CD1c-positive myeloid dendritic cell (primary cell): ENCODE measurements at regions not wholly inside any gene's neighbourhood (a gene's known extent, or its start where the extent isn't known, plus 50 kb on each side); places are given as distances from the start of the nearest gene placed in this dataset.

ENCODE experiments used
- DNase-seq: peaks from one replicate; pipeline ENCODE4 v3.0.0-alpha.2; 2016; ENCODE audit errors: extremely low spot score

DNA sequence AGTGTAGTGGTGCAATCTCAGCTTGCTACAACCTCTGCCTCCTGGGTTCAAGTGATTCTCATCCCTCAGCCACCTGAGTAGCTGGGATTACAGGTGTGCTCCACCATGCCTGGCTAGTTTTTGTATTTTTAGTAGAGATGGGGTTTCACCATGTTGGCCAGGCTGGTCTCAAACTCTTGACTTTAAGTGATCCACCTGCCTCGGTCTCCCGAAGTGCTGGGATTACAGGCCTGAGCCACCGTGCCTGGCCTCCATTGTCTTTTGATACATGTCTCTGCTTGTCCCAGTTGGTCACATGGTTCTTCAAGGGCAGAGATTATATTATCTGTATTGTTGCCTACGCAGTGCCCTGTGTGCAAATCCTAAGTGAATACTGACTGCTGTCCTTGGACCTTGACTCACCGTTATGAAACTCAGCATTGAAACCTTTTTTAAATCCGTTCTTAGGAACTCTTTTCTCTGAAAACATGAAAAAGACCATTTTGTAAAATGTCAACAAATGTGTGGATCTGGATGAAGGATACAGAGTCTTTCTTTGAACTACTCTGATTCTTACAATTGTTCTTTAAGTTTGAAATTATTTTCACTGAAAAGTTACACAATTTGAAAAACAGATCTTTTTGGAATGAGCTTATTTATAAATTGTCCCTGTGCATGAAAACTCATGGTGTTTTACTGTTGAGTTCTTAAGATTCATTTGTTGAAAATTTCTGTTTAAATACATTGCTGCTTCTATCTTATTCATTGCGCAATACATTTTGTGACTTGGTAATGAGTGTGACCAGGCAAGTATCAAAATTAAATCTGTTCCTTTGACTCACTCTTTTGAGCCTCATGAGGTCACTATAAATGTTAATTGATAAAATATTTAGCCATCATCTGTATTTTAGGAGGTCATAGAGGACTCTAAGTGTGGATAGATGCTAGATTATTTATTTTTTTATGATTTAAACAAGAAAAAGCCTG, 293.5 kb downstream of the UTRN start:
- no peak for DNase-seq

DNA sequence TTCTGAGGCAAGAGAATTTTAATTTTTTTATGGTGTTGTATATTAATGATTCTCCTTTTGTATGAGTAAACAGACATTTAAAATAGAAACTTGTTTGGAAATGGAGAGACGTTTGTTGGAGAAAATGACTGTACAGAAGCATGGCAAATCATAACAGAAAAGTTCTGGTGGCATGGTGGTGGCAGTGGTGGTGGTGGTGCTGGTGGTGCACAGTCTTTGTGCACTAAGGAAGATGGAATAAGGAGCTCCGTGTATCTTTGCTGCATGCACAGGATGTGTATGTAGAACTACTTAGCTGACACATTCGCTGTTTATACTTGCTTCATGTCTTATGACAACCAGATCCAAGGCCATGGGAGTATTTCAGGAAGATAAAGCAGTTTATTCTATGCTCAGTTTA, 294.9 kb downstream of the UTRN start:
- no peak for DNase-seq

DNA sequence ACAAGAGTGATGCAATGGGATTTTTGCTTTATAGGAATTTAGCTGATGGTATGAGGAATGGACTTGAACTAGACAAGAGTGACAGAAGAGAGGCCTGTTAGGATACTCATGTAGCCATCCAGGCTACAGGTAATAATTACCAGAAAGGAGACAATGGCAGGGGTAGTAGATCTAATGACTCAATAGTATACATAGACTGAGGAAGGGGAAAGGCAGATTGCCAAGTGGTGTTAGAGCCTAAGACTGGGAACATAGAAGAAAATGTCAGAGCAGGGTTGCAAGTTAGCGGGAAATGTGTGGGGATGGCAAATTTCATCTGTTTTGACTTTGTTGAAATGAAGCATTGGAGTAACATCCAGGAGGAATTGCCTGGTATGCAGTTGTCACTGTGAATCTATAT, 295.6 kb downstream of the UTRN start:
- no peak for DNase-seq

DNA sequence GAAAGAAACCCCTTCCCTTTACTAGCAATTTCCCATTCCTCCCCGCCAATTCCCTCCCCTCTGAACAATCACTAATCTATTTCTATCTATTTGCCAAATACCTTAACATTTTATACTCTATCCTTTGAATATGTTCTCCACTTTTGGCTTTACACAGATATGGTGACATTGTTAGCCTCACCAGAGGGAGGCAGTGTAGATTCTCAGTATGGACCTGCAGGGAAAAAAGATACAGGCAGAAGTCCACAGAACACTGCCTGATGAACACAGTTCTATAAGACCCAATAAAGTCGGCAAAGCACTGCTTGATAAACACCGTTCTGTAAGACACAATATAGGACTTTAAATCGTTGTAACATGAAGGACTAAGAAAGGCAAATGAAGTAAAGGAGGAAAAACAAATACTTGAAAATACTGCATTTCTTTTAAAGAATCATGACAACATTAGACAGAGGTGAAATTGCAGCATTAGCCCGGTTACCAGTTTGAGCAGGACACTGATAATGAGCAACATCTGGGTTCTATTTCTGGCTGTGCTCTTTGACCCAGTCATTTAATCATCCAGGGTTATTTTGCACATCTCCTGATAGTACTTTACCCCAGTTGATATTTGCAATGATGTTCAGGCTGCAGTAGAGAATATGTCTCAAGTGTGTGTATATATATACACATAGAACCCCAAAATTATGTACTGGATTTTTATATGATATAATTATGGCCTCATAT, 296.8 kb downstream of the UTRN start:
- DNase-seq = peak; percentile 27

DNA sequence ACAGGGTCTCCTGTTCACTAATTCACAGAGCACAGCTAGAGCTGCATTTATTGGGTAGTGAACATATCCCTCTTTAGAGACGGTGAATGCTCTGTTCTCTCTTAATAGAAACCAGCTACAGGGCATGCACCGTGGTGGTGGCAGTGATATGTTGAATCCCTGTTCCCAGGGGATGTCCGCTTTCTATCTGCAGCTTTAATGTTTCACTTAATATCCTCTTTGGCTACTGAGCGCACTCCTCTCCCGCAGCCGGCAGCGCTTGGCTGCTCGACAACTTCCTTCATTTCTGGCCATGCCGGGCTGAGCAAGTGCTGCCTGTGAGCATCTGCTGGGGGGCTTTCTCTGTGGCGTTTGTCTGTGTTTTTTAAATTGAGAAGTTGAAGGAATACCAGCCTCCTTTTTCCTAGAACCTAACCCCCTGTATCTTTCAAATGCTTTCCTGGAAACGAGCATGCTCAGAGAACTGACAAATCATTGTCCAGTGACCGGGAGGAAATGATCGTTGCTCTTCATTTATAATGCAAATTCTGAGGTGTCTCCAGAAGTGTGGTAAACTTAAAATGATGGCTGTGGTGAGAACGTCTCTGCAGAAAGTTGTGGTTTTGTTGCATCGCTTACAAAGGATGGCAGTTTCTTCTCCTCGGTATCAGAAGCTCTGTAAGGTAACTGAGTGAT, 297.9 kb downstream of the UTRN start:
- peak; percentile 48 for DNase-seq

DNA sequence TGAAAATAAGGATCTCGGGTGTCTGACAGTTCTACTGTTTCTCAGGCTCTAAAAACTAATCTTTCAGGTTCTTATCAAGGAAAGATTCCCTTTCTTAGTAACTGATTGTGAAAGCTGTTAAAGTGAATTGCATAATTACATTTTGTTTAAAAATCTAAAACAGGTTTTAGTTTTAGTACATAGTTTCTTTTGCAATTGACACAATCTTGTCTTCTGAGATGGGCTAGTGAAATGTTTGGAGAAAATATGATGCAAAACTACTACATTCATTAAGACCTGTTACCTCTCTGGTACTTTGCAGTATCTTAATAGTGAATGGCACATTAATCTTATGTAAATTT, 298.4 kb downstream of the UTRN start:
- no peak for DNase-seq

DNA sequence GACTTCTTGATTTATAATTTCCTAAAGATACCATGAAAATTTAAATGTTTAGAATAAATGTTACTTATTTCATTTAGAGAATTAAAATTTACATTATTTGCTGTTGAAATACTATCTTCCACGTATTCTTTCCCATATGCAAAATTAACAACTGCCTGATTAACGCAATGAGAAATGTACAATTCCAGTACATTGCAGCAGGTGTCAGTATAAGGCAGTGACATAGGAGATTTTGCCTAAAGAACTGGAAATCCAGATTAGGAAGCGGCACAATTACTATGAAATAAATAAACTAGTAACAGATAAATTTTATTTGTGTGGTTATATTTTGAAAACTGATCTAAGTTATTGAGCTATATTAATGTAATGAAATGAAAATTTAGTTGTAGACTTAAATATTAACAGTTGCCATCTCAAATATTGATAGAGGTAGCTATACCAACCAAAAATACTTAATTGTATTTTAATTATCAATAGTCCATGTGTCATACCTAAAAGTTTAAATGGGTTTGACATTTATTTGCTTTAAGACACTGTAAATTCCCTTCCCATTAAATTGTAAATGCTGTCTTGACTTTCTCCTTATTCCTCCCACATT, 300.2 kb downstream of the UTRN start:
- DNase-seq = peak; percentile 73

- DNase-seq = no peak
Observed at GRCh38 chr6:144586986-144587385, 301.9 kb downstream of the UTRN start.

DNA sequence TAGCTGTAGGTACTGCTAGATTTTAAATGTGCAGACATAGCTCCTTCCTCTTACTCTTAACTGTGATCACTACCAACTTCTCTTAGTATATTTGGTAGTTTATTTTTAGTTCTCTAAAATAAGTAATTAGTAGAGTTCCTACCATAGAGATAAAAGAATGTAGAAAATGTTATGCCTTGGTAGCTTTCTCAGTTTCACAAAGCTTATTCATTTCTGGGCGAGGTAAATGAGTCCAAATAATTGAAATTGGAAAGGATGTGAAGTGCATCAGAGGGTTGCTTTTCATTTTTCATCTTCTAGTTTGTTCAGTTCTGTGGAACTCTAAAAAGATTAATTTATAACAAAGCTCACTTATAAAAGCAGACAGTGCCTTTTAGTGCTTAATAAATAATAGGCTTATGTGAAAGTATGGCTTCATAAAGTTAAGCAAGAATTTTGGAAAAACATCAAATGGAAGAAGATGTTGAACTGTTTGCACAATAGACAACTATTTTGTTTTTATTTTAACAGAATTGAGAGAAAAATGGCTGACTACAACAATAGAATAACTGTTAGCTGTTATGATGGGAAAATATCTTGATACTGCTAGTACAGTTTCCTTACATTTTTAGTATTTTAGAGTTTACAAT, 303.7 kb downstream of the UTRN start:
- DNase-seq = peak; percentile 14

DNA sequence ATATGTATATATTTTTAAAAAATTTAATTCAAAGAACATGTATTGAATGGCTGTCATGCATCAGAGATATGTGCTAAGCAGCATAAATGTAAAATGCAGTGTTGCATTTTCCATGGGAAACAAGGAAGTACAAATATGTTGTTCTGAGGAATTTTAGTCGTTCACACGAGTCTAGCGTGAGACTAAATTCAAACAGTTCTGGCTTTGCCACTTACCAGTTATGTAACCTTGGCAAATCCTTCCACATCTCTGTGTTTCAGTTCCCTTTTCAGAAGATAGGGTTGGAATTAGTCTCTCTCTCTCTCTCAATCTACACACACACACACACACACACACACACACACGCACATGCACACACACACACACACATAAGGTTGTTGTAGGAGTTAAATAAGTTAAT, 305.4 kb downstream of the UTRN start:
- DNase-seq = peak; percentile 96

DNA sequence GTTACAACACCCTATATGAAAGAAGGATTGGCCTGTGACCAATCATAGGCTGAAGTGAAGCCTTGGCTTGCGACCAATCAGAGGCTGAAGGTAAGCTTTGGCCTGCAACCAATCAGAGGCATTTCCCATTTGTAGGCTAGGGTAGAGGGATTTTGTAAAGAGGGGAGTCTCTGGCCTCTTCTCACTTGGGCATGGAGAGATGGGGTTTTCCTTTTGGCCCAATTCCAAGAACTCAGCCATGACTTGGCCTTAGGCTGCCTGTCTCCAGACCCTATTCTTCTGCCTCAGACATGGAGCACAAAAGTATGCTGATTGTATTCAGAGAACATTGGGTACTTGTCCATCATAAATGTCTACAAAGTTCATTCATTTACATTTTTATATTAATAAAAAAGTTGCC, 308.3 kb downstream of the UTRN start:
- no peak for DNase-seq

- peak; percentile 45 for DNase-seq
Observed at GRCh38 chr6:144594585-144594984, 309.4 kb downstream of the UTRN start.

DNA sequence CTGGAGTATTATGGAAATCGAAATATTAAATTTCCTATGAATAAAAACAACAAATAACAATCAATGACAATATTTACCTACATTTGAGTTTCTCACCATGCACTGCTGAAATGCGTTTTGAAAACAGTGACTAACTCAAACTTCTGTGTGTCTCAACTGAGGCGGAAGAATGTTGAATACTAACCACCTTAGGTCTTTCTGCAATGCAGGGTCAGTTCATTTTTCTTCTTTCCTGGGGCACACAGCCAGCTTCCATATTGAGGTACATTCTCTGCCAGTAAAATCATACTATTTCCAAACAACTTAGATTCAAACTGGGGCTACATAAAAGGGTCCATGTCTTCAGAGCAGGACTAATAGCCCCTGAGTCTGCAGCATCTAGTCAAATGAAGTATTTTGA, 310.1 kb downstream of the UTRN start:
- DNase-seq = no peak

GRCh38 chr6:144597511-144597910, 312.4 kb downstream of the UTRN start:
- DNase-seq = no peak

- DNase-seq = no peak
Observed at GRCh38 chr6:144599615-144600014, 314.5 kb downstream of the UTRN start.

GRCh38 chr6:144601221-144601620, 316.1 kb downstream of the UTRN start:
- no peak for DNase-seq

DNA sequence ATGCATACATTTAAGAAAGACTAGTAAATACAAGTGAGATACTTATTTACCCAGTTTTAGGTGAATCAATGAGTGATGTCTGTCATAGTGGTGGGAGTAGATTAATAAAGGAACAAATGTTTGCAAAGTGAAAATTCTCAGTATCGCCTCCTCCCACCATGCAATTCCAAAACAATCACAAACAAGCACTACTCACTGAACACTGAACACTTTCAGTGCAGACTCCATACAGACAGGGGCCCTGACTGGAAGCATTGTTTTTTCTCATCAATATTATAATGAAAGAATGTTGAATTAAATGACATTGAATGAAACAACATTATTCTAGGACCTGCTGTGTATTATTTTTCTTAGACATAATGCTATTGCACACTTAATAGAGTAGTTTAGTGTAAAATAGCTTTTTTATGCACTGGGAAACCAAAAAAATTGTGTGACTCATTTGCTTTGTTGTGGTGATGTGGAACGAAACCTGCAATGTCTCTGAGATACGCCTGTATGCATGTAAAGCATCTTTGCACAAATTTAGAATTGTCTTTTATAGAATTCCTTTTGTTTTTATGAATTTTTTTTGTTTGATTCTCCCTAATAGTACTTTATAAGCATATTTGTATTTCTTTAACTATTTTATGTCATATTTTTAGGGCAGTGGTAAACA, 317.5 kb downstream of the UTRN start:
- DNase-seq = no peak

- DNase-seq = no peak
Observed at GRCh38 chr6:144606083-144606482, 320.9 kb downstream of the UTRN start.

DNA sequence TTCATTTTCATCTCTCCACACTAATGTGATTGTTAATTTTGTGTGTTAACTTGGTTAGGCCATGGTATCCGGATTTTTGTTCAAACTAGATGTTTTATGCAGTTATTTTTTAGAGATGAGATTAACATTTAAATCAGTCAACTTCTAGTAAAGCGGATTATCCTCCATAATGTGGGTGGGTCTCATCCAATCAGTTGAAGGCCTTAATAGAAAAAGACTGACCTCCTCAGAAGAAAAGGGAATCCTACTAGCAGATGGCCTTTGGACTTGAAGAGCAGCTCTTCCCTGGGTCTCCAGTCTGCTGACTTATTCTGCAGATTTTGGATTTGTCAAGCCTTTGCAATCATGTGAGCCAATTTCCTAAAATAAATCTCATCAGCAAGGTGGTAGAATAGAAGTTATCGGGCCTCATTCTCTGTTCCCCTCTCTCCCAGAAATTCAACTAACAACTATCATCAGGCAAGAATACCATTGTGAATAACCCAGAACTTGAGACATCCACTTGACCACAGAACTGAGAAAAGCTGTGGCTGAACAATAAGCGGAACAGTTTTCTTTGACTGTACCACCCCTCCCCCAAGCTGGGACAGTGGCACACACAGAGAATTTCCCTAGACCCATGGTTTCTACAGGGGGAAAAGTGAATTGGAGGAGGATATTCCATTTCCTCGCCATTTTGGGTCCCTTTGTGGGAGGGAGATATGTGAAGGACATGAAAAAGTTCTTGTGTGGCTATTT, 323.0 kb downstream of the UTRN start:
- DNase-seq = peak; percentile 48

- no peak for DNase-seq
Observed at GRCh38 chr6:144612811-144613210, 327.7 kb downstream of the UTRN start.
